K562 (cell line): ENCODE measurements at regions not wholly inside any gene's neighbourhood (a gene's known extent, or its start where the extent isn't known, plus 50 kb on each side); places are given as distances from the start of the nearest gene placed in this dataset.

Source experiments
- ARHGAP35 ChIP-seq: fragments of 450-650 bp; IDR thresholded peaks from 2 replicates; pipeline ENCODE4 v1.6.1; 2018; ENCODE audit not compliant: partially characterized antibody
- BDP1 ChIP-seq: IDR thresholded peaks from 3 replicates; pipeline ENCODE4 v1.6.1; 2011; ENCODE audit not compliant: insufficient read length, insufficient read depth
- CHD1 ChIP-seq: fragments of 200-600 bp; sonication (generic); IDR thresholded peaks from one replicate; pipeline ENCODE4 v1.6.1; 2012; ENCODE audit warnings: mild to moderate bottlenecking, moderate library complexity, low read length, inconsistent platforms
- GABPA ChIP-seq: fragments of 200-800 bp; sonication (Bioruptor generic); conservative IDR thresholded peaks from 2 replicates; pipeline ENCODE4 v1.6.1; 2016; ENCODE audit warnings: low read depth, missing genetic modification characterization, missing compliant biosample characterization
- HOXB6 ChIP-seq: fragments of 250-450 bp; sonication (Bioruptor Pico); IDR thresholded peaks from 2 replicates; pipeline ENCODE4 v1.5.1; 2022; ENCODE audit warnings: mild to moderate bottlenecking, borderline replicate concordance
- LARP7 ChIP-seq: fragments of 450-650 bp; IDR thresholded peaks from 2 replicates; pipeline ENCODE4 v1.6.1; 2016
- MAFK ChIP-seq: IDR thresholded peaks from 2 replicates; pipeline ENCODE4 v1.6.1; 2011; ENCODE audit warnings: low read length, improper control_type of control experiment
- MLLT1 ChIP-seq, 2 experiments: fragments of 450-650 bp; IDR thresholded peaks; 2 replicates each; pipeline ENCODE4 v1.6.1; 2016
- MYBL2 ChIP-seq, 2 experiments: fragments of 450-650 bp in 1 of 2; sonication (generic) in 1 of 2; formaldehyde crosslinking in 1 of 2; IDR thresholded peaks; 2 replicates each; pipeline versions ENCODE4 v1.6.1 to v1.8.1; 2017 to 2022; ENCODE audit warnings: borderline replicate concordance in 1 of 2, inconsistent platforms in 1 of 2, low read depth in 1 of 2, mild to moderate bottlenecking in 1 of 2, missing genetic modification reagents in 1 of 2, moderate library complexity in 1 of 2
- NCOA1 ChIP-seq: fragments of 450-650 bp; IDR thresholded peaks from 2 replicates; pipeline ENCODE4 v1.6.1; 2016; ENCODE audit warnings: low read depth
- PHB2 ChIP-seq: fragments of 450-650 bp; IDR thresholded peaks from 2 replicates; pipeline ENCODE4 v1.6.1; 2017; ENCODE audit warnings: low read depth
- PYGO2 ChIP-seq: fragments of 450-650 bp; IDR thresholded peaks from 2 replicates; pipeline ENCODE4 v1.6.1; 2016; ENCODE audit warnings: mild to moderate bottlenecking, missing genetic modification characterization, moderate library complexity, missing compliant biosample characterization
- SOX6 ChIP-seq: fragments of 450-650 bp; IDR thresholded peaks from 2 replicates; pipeline ENCODE4 v1.6.1; 2014; ENCODE audit warnings: mild to moderate bottlenecking
- STAG1 ChIP-seq: sonication (generic); formaldehyde crosslinking; IDR thresholded peaks from 2 replicates; pipeline ENCODE4 v1.5.0; 2020; ENCODE audit warnings: missing genetic modification reagents, borderline replicate concordance
- ZBED1 ChIP-seq: IDR thresholded peaks from 2 replicates; pipeline ENCODE4 v1.6.1; 2014
- ZKSCAN1 ChIP-seq: fragments of 150-350 bp; IDR thresholded peaks from 2 replicates; pipeline ENCODE4 v1.6.1; 2016; ENCODE audit warnings: low read depth, low read length
- ZKSCAN3 ChIP-seq: fragments of 250-450 bp; sonication (Bioruptor Pico); IDR thresholded peaks from 2 replicates; pipeline ENCODE4 v1.4.0; 2020
- ZNF592 ChIP-seq: fragments of 450-650 bp; IDR thresholded peaks from 2 replicates; pipeline ENCODE4 v1.6.1; 2017; ENCODE audit warnings: antibody characterized with exemption, mild to moderate bottlenecking
- ZSCAN29 ChIP-seq: fragments of 450-650 bp; IDR thresholded peaks from 2 replicates; pipeline ENCODE4 v1.6.1; 2017

- peak in 1 of 2 experiments; percentile 85; a peak in 3 of 4 replicates for TF ChIP-seq MLLT1 (IDR thresholded peaks at IDR 0.05)
- TF ChIP-seq BDP1: no peak
- no peak for TF ChIP-seq HOXB6 (CRISPR knock-in tag)
- TF ChIP-seq MYBL2 (IDR thresholded peaks at IDR 0.05; ENCODE audit: low read depth): no peak
- TF ChIP-seq MYBL2 (CRISPR knock-in tag; IDR thresholded peaks at IDR 0.05; ENCODE audit: borderline replicate concordance): no peak
- no peak for TF ChIP-seq ZKSCAN3
- TF ChIP-seq PHB2: no peak; the same call in 1 of the 2 replicates
- no peak for TF ChIP-seq PYGO2 (tag)
- 0 out of 2 replicates have a peak, but pooled peaks have one; percentile 42 for TF ChIP-seq ZKSCAN1
- TF ChIP-seq NCOA1: 0 out of 2 replicates have a peak, but pooled peaks have one; percentile 40
- no peak for TF ChIP-seq ARHGAP35
- no peak for TF ChIP-seq ZSCAN29
- TF ChIP-seq STAG1 (CRISPR knock-in tag): no peak
- peak; percentile 81 for TF ChIP-seq SOX6
- 0 out of 2 replicates have a peak, but pooled peaks have one; percentile 15 for TF ChIP-seq MAFK
- TF ChIP-seq LARP7: 0 out of 2 replicates have a peak, but pooled peaks have one; percentile 55
- TF ChIP-seq ZNF592: peak; percentile 84
- TF ChIP-seq GABPA (tag): 0 out of 2 replicates have a peak, but pooled peaks have one; percentile 1
- no peak for TF ChIP-seq ZBED1
- TF ChIP-seq CHD1: peak; percentile 29
These were observed 65.9 kb upstream of the PICALM start (continued) for GRCh38 chr11:86134580-86135318.
